Peyer's patch (tissue), 4 donors: ENCODE measurements at regions not wholly inside any gene's neighbourhood (a gene's known extent, or its start where the extent isn't known, plus 50 kb on each side); places are given as distances from the start of the nearest gene placed in this dataset.

Experiments used
- CTCF ChIP-seq, 6 experiments: fragments of 450-650 bp in 4 of 6; fragments of 200-600 bp in 2 of 6; sonication (generic) in 1 of 6; IDR thresholded peaks; one replicate each; pipeline ENCODE4 v1.5.1; 2017 to 2019; ENCODE audit warnings: antibody characterized with exemption in 6 of 6, mild to moderate bottlenecking in 3 of 6, moderate library complexity in 1 of 6
- POLR2A ChIP-seq, 2 donors: fragments of 450-650 bp; IDR thresholded peaks; one replicate each; pipeline ENCODE4 v1.5.1; 2017; ENCODE audit warnings: antibody characterized with exemption in 2 of 2, mild to moderate bottlenecking in 2 of 2, moderate library complexity in 2 of 2

- TF ChIP-seq CTCF (IDR thresholded peaks at IDR 0.05) (no peak), POLR2A (IDR thresholded peaks at IDR 0.05) (no peak)
Observed at GRCh38 chr17:77353684-77354419, 213.1 kb downstream of the SEC14L1 start.
